ENCODE measurements at regions not wholly inside any gene's neighbourhood (a gene's known extent, or its start where the extent isn't known, plus 50 kb on each side); places are given as distances from the start of the nearest gene placed in this dataset.

GRCh38 chr5:104223885-104224773, 661.5 kb upstream of the NUDT12 start:
- no peak overlapping the region for H3K4me3 ChIP-seq (ENCODE audit: low read depth, low read length)
- TF ChIP-seq CTCF (IDR thresholded peaks at IDR 0.05; ENCODE audit: low read depth, low read length, missing control alignments) = no peak
- DNase-seq (ENCODE audit: low read depth) = no peak

GRCh38 chr5:104218200-104218599, 655.6 kb upstream of the NUDT12 start:
- H3K4me3 ChIP-seq (ENCODE audit: low read depth, low read length) = no peak overlapping the region
- TF ChIP-seq CTCF (IDR thresholded peaks at IDR 0.05; ENCODE audit: low read depth, low read length, missing control alignments) = no peak
- DNase-seq (ENCODE audit: low read depth) = no peak

GRCh38 chr5:104213216-104213615, 650.6 kb upstream of the NUDT12 start:
- H3K4me3 ChIP-seq (ENCODE audit: low read depth, low read length) = no peak overlapping the region
- TF ChIP-seq CTCF (IDR thresholded peaks at IDR 0.05; ENCODE audit: low read depth, low read length, missing control alignments) = no peak
- no peak for DNase-seq (ENCODE audit: low read depth)

GRCh38 chr5:104199771-104200170, 637.2 kb upstream of the NUDT12 start:
- DNase-seq (ENCODE audit: low read depth) = no peak
- no peak overlapping the region for H3K4me3 ChIP-seq (ENCODE audit: low read depth, low read length)
- no peak for TF ChIP-seq CTCF (IDR thresholded peaks at IDR 0.05; ENCODE audit: low read depth, low read length, missing control alignments)

- TF ChIP-seq CTCF (IDR thresholded peaks at IDR 0.05; ENCODE audit: low read depth, low read length, missing control alignments) = no peak
- DNase-seq (ENCODE audit: low read depth) = no peak
- no peak overlapping the region for H3K4me3 ChIP-seq (ENCODE audit: low read depth, low read length)
Observed at GRCh38 chr5:104198156-104198555, 635.6 kb upstream of the NUDT12 start.

- DNase-seq (ENCODE audit: low read depth) = no peak
- no peak overlapping the region for H3K4me3 ChIP-seq (ENCODE audit: low read depth, low read length)
- TF ChIP-seq CTCF (IDR thresholded peaks at IDR 0.05; ENCODE audit: low read depth, low read length, missing control alignments) = no peak
Observed at GRCh38 chr5:104189909-104190308, 627.3 kb upstream of the NUDT12 start.

GRCh38 chr5:104189031-104189430, 626.4 kb upstream of the NUDT12 start:
- no peak overlapping the region for H3K4me3 ChIP-seq (ENCODE audit: low read depth, low read length)
- no peak for TF ChIP-seq CTCF (IDR thresholded peaks at IDR 0.05; ENCODE audit: low read depth, low read length, missing control alignments)
- DNase-seq (ENCODE audit: low read depth) = no peak

All from GM12864 (cell line).